Natural killer cell treated with Interleukin-12 subunit alpha and Interleukin-12 subunit beta and Interleukin-15 and Interleukin-18, amount 100 ng/mL, for 72 hours (primary cell): ENCODE measurements at regions not wholly inside any gene's neighbourhood (a gene's known extent, or its start where the extent isn't known, plus 50 kb on each side); places are given as distances from the start of the nearest gene placed in this dataset.
"Not testable (repeated sequence)": the region's sequence is repeated elsewhere in the genome, so short reads cannot be mapped to it uniquely, and the experiment has no call there.

Source experiments
- ATAC-seq, 2 donors: fragments of 150-1000 bp; cut with Tn5 transposase in 1 of 2; sonication (Bioruptor Pico), chemical (Tn5 transposase) in 1 of 2; 2 replicates each; pipeline ENCODE4 v1.10.0; 2021
- DNase-seq: peaks from one replicate; pipeline ENCODE4 v3.0.0; 2022; ENCODE audit warnings: low spot score
- H3K27ac Mint-ChIP-seq, 2 donors: 1 replicate in 1 of 2; 2 replicates in 1 of 2; pipeline ENCODE4 v1.8.0; 2022; ENCODE audit warnings: mixed read lengths in 2 of 2, mild to moderate bottlenecking in 1 of 2, moderate library complexity in 1 of 2
- H3K27me3 Mint-ChIP-seq, 2 donors: 1 replicate in 1 of 2; 2 replicates in 1 of 2; pipeline ENCODE4 v1.8.0; 2022; ENCODE audit warnings: mixed read lengths in 2 of 2
- H3K36me3 Mint-ChIP-seq: one replicate; pipeline ENCODE4 v1.8.0; 2022; ENCODE audit warnings: mixed read lengths
- H3K4me1 Mint-ChIP-seq, 2 donors: 1 replicate in 1 of 2; 2 replicates in 1 of 2; pipeline ENCODE4 v1.8.0; 2022; ENCODE audit warnings: low read depth in 2 of 2, mixed read lengths in 2 of 2, mild to moderate bottlenecking in 1 of 2
- H3K4me3 Mint-ChIP-seq: one replicate; pipeline ENCODE4 v1.8.0; 2022; ENCODE audit warnings: mixed read lengths
- H3K9me3 Mint-ChIP-seq: 2 replicates; pipeline ENCODE4 v1.8.0; 2022; ENCODE audit warnings: mixed read lengths

- no peaks in the 10 kb centered on the region for H3K36me3 Mint-ChIP-seq
- no peak overlapping the region for H3K4me3 Mint-ChIP-seq
- DNase-seq (no peak), ATAC-seq (peak in 1 of 2 donors; percentile 40)
- no peaks in the 10 kb centered on the region for H3K9me3 Mint-ChIP-seq
- no peak overlapping the region for H3K27ac Mint-ChIP-seq
- H3K27me3 Mint-ChIP-seq: peaks cover 28 to 29% of the 10 kb centered on the region in 2 donors
- no peaks in the 10 kb centered on the region for H3K4me1 Mint-ChIP-seq
These were observed 389.0 kb upstream of the PODXL start for GRCh38 chr7:131945313-131945911.

- no peak for ATAC-seq
- Mint-ChIP-seq H3K36me3 (no peaks in the 10 kb centered on the region), H3K4me1 (no peaks in the 10 kb centered on the region), H3K9me3 (no peaks in the 10 kb centered on the region), H3K27me3 (peaks cover 28 to 34% of the 10 kb centered on the region in 2 donors), H3K4me3 (no peak overlapping the region), H3K27ac (no peak overlapping the region)
- DNase-seq: no peak
These were observed 388.2 kb upstream of the PODXL start for GRCh38 chr7:131944556-131945069.

- no peak overlapping the region for H3K4me3 Mint-ChIP-seq
- no peak for DNase-seq
These were observed 387.2 kb upstream of the PODXL start for GRCh38 chr7:131943646-131944045.

GRCh38 chr7:131943211-131943610 is 386.8 kb upstream of the PODXL start:
- Mint-ChIP-seq H3K4me3 (no peak overlapping the region), H3K27me3 (peaks cover 29 to 41% of the 10 kb centered on the region in 2 donors), H3K4me1 (peaks cover 0 to 2% of the 10 kb centered on the region in 2 donors), H3K27ac (no peak overlapping the region), H3K9me3 (no peaks in the 10 kb centered on the region), H3K36me3 (no peaks in the 10 kb centered on the region)
- no peak for DNase-seq
- ATAC-seq: no peak

More at GRCh38 chr7:131943646-131944045, 387.2 kb upstream of the PODXL start:
- H3K27me3 Mint-ChIP-seq: peaks cover 32 to 40% of the 10 kb centered on the region in 2 donors
- no peaks in the 10 kb centered on the region for H3K36me3 Mint-ChIP-seq
- no peak overlapping the region for H3K27ac Mint-ChIP-seq
- no peaks in the 10 kb centered on the region for H3K9me3 Mint-ChIP-seq
- ATAC-seq: no peak
- peaks cover 0 to 2% of the 10 kb centered on the region in 2 donors for H3K4me1 Mint-ChIP-seq

GRCh38 chr7:131942287-131943150 is 386.1 kb upstream of the PODXL start:
- Mint-ChIP-seq H3K36me3 (no peaks in the 10 kb centered on the region), H3K27me3 (peaks cover 29 to 41% of the 10 kb centered on the region in 2 donors), H3K4me1 (peaks cover 0 to 2% of the 10 kb centered on the region in 2 donors), H3K9me3 (no peaks in the 10 kb centered on the region), H3K27ac (no peak overlapping the region), H3K4me3 (no peak overlapping the region)
- DNase-seq (no peak), ATAC-seq (no peak)

GRCh38 chr7:131941291-131941690 is 384.9 kb upstream of the PODXL start:
- Mint-ChIP-seq H3K27ac (no peak overlapping the region), H3K36me3 (no peaks in the 10 kb centered on the region), H3K4me3 (no peak overlapping the region), H3K9me3 (no peaks in the 10 kb centered on the region), H3K27me3 (peaks cover 28 to 35% of the 10 kb centered on the region in 2 donors), H3K4me1 (peaks cover 0 to 2% of the 10 kb centered on the region in 2 donors)
- DNase-seq: no peak
- ATAC-seq: no peak

- ATAC-seq: no peak
- H3K9me3 Mint-ChIP-seq: no peaks in the 10 kb centered on the region
- peaks cover 25 to 33% of the 10 kb centered on the region in 2 donors for H3K27me3 Mint-ChIP-seq
- H3K4me3 Mint-ChIP-seq: no peak overlapping the region
- DNase-seq: no peak
- no peak overlapping the region for H3K27ac Mint-ChIP-seq
- no peaks in the 10 kb centered on the region for H3K36me3 Mint-ChIP-seq
- peaks cover 0 to 2% of the 10 kb centered on the region in 2 donors for H3K4me1 Mint-ChIP-seq
These were observed 384.3 kb upstream of the PODXL start for GRCh38 chr7:131940621-131941165.

- H3K27ac Mint-ChIP-seq, DNase-seq, ATAC-seq, H3K4me3 Mint-ChIP-seq, H3K4me1 Mint-ChIP-seq, H3K36me3 Mint-ChIP-seq, H3K9me3 Mint-ChIP-seq: not testable (repeated sequence)
- peaks cover 18 to 30% of the 10 kb centered on the region in 2 donors for H3K27me3 Mint-ChIP-seq
These were observed 382.4 kb upstream of the PODXL start for GRCh38 chr7:131938788-131939187.

- ATAC-seq (no peak), DNase-seq (no peak)
- H3K36me3 Mint-ChIP-seq: no peaks in the 10 kb centered on the region
- H3K9me3 Mint-ChIP-seq: no peaks in the 10 kb centered on the region
- peaks cover 0 to 2% of the 10 kb centered on the region in 2 donors for H3K4me1 Mint-ChIP-seq
- no peak overlapping the region for H3K27ac Mint-ChIP-seq
- H3K27me3 Mint-ChIP-seq: peaks cover 18 to 33% of the 10 kb centered on the region in 2 donors
- H3K4me3 Mint-ChIP-seq: no peak overlapping the region
These were observed 381.4 kb upstream of the PODXL start for GRCh38 chr7:131937868-131938267.

- Mint-ChIP-seq H3K27me3 (peaks cover 17 to 35% of the 10 kb centered on the region in 2 donors), H3K27ac (no peak overlapping the region), H3K9me3 (no peaks in the 10 kb centered on the region), H3K36me3 (no peaks in the 10 kb centered on the region), H3K4me1 (peaks cover 0 to 2% of the 10 kb centered on the region in 2 donors), H3K4me3 (no peak overlapping the region)
- DNase-seq: no peak
- ATAC-seq: no peak
These were observed 378.8 kb upstream of the PODXL start for GRCh38 chr7:131935180-131935579.

GRCh38 chr7:131934452-131934851 is 378.0 kb upstream of the PODXL start:
- Mint-ChIP-seq H3K4me3 (no peak overlapping the region), H3K27ac (no peak overlapping the region), H3K9me3 (no peaks in the 10 kb centered on the region), H3K36me3 (no peaks in the 10 kb centered on the region), H3K27me3 (peaks cover 23 to 35% of the 10 kb centered on the region in 2 donors), H3K4me1 (peaks cover 0 to 2% of the 10 kb centered on the region in 2 donors)
- DNase-seq (no peak), ATAC-seq (no peak)

GRCh38 chr7:131933751-131934289 is 377.4 kb upstream of the PODXL start:
- Mint-ChIP-seq H3K4me3 (no peak overlapping the region), H3K9me3 (no peaks in the 10 kb centered on the region), H3K4me1 (peaks cover 0 to under 1% of the 10 kb centered on the region in 2 donors), H3K27me3 (peaks cover 21 to 31% of the 10 kb centered on the region in 2 donors), H3K36me3 (no peaks in the 10 kb centered on the region), H3K27ac (no peak overlapping the region)
- no peak for ATAC-seq
- DNase-seq: no peak

GRCh38 chr7:131933219-131933618 is 376.8 kb upstream of the PODXL start:
- not testable (repeated sequence) for ATAC-seq, H3K4me3 Mint-ChIP-seq, DNase-seq, H3K36me3 Mint-ChIP-seq, H3K27ac Mint-ChIP-seq, H3K4me1 Mint-ChIP-seq, H3K9me3 Mint-ChIP-seq
- H3K27me3 Mint-ChIP-seq: peaks cover 19 to 29% of the 10 kb centered on the region in 2 donors
